Activated CD8-positive, alpha-beta T cell treated with anti-CD3 and anti-CD28 coated beads, Interleukin-2, amount 10 ng/mL, durations not matched to agents 7 days and 5 days (primary cell): ENCODE measurements at regions not wholly inside any gene's neighbourhood (a gene's known extent, or its start where the extent isn't known, plus 50 kb on each side); places are given as distances from the start of the nearest gene placed in this dataset.

ENCODE experiments used
- ATAC-seq: fragments of 150-1000 bp; cut with Tn5 transposase; one replicate; pipeline ENCODE4 v1.10.0; 2021; ENCODE audit warnings: moderate library complexity
- CTCF ChIA-PET: fragments of 350-600 bp; sonication (Branson Sonifier 250); formaldehyde crosslinking; loops from one replicate; lab custom pipeline; 2021; ENCODE audit warnings: antibody characterized with exemption; lab: Charles Lee
- POLR2A ChIA-PET: fragments of 350-600 bp; sonication (Branson Sonifier 250); formaldehyde crosslinking; loops from one replicate; lab custom pipeline; 2021; ENCODE audit warnings: antibody characterized with exemption; lab: Charles Lee
- DNase-seq: peaks from one replicate; pipeline ENCODE4 v3.0.0-alpha.2; 2020
- H3K27ac Mint-ChIP-seq: one replicate; pipeline ENCODE4 v1.8.0; 2021; ENCODE audit warnings: mild to moderate bottlenecking, mixed read lengths
- H3K27me3 Mint-ChIP-seq: one replicate; pipeline ENCODE4 v1.8.0; 2021; ENCODE audit warnings: low read depth, mixed read lengths
- H3K36me3 Mint-ChIP-seq: one replicate; pipeline ENCODE4 v1.8.0; 2021; ENCODE audit warnings: low read depth, mixed read lengths
- H3K4me1 Mint-ChIP-seq: one replicate; pipeline ENCODE4 v1.8.0; 2021; ENCODE audit warnings: low read depth, mixed read lengths
- H3K4me3 Mint-ChIP-seq: one replicate; pipeline ENCODE4 v1.8.0; 2021; ENCODE audit warnings: mild to moderate bottlenecking, mixed read lengths
- H3K9me3 Mint-ChIP-seq: one replicate; pipeline ENCODE4 v1.8.0; 2022; ENCODE audit warnings: mixed read lengths; ENCODE audit not compliant: insufficient read depth

DNA sequence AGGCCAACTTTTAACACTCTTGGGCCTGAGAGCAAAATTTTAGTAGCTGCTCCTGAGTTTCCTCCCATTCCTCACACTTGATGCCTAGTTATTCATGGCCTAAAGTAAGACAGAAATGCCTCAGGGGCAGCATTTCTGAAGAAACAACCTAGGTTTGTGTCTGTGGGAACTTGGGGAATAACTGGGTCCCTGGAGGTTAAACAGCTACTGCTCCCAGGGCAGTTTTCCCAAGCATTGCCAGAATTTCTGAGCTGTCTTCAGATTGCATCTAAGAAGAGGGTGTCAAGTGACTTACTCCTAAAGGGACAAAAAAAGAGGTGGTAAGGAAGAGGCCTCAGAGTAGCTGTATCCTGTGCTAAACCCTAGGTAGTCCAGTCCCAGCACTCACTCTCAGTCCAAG, 130.8 kb upstream of the ACSL4 start:
- ATAC-seq (no peak), DNase-seq (no peak)
- Mint-ChIP-seq H3K9me3 (no peaks in the 10 kb centered on the region), H3K4me3 (no peak overlapping the region), H3K36me3 (no peaks in the 10 kb centered on the region), H3K27me3 (no peaks in the 10 kb centered on the region), H3K27ac (no peak overlapping the region), H3K4me1 (no peaks in the 10 kb centered on the region)
- ChIA-PET CTCF (interaction anchor here (1.0 to 2.0 kb wide), 2 partner anchors 16 to 151 kb away, joined by 3 to 5 read pairs; no protein-coding TSS in a partner anchor), POLR2A (no interaction called here)

DNA sequence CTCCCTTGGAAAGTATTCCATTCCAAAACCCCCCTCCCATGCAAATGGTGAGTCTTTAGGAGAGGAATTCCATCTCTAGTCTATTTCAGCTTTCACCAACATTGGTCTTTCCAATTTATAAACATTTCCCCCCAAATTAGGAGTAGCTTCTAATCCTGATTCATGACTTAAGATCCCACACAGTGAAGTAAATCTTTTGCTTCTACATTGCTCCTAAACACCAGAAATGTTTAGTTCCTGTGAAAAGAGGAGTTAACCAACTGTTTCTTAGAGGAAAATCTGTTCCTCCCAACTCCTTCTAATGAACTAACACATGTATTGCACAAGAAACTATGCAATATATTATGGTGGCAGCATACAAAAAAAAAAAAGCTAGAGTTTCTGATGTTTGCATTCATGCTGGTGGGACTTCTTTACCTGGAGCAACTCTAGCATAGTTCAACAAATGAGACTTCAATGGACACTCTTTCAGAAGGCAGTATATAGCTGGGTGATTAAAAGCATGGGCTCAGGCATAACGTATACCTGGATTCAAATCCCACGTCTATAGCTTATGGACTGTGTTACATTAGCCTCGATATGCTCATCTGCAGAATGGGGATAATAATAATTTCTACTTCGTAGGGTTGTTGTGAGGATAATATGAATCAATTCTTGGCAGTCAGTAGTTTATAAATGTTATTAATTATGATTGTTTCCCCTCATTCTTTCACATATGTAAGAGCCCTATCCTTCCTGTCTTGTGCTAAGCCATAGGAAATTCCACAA, 131.6 kb upstream of the TMEM164 start:
- ATAC-seq (no peak), DNase-seq (no peak)
- no peaks in the 10 kb centered on the region for H3K4me1 Mint-ChIP-seq
- no peaks in the 10 kb centered on the region for H3K9me3 Mint-ChIP-seq
- peaks cover 2% of the 10 kb centered on the region for H3K27me3 Mint-ChIP-seq
- no peak overlapping the region for H3K4me3 Mint-ChIP-seq
- H3K36me3 Mint-ChIP-seq: no peaks in the 10 kb centered on the region
- H3K27ac Mint-ChIP-seq: no peak overlapping the region
- ChIA-PET POLR2A (no interaction called here), CTCF (interaction anchor here (1.0 to 2.2 kb wide), 3 partner anchors 15 to 386 kb away, joined by 4 to 10 read pairs (median 7); no protein-coding TSS in a partner anchor)

DNA sequence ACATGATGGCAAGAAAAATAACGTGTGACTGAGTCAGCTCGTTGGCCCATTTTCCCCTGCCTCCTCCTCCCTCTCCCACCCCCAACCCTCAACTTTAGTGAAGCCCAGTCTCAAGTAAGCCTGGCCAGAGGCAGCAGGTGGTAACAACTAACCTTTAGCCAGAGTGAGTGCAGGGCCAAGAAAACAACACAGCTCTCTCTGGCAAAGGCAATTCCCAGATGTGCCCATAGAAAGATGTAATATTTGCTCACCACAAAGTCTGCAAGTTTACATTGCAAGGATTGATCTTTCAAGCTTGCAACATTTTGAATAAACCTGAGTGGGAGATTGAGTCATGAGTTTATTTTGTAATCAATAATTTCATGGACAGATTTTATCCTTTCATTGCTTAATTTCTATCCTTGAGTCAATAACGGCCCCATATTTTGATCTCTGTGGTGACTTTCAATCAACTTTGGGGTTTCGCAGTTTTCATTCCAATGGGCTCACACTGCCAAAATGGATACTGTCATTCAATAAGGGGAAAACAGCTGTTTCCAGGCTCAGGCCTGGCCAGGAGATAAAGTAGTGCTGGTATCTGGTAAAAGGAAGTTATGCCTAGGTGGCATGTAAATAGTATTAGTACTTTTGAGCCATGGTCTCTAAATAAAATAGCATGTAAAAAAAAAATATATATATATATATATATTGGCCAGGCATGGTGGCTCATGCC, 130.7 kb upstream of the TMEM164 start:
- DNase-seq (no peak), ATAC-seq (no peak)
- Mint-ChIP-seq H3K36me3 (no peaks in the 10 kb centered on the region), H3K27ac (no peak overlapping the region), H3K27me3 (peaks cover 2% of the 10 kb centered on the region), H3K4me3 (no peak overlapping the region), H3K4me1 (no peaks in the 10 kb centered on the region), H3K9me3 (no peaks in the 10 kb centered on the region)
- ChIA-PET CTCF (interaction anchor here (1.0 to 2.2 kb wide), 3 partner anchors 15 to 387 kb away, joined by 4 to 10 read pairs (median 7); no protein-coding TSS in a partner anchor), POLR2A (no interaction called here)

DNA sequence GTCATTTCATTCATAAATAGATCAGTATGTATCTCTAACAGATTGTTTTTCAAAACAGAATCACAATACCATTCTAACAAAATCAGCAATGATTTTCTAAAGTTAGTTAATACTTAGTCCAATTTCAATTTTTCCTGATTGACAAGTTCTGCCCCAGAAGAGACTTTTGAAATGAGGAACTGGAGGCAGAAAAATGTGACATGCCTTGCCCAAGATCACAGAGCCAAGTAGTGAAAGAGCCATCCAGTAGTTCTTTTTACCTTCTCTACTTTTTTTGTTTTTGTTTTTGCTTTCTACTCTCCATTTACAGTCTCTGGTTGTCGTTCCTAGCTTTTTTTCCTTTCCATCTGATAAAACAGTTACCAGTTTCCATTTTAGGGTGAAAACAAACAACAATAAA, 129.3 kb upstream of the TMEM164 start:
- Mint-ChIP-seq H3K4me1 (no peaks in the 10 kb centered on the region), H3K4me3 (no peak overlapping the region), H3K36me3 (no peaks in the 10 kb centered on the region), H3K27me3 (peaks cover 4% of the 10 kb centered on the region), H3K27ac (no peak overlapping the region), H3K9me3 (no peaks in the 10 kb centered on the region)
- CTCF ChIA-PET: no interaction called here
- POLR2A ChIA-PET: no interaction called here
- DNase-seq: no peak
- no peak for ATAC-seq

- Mint-ChIP-seq H3K9me3 (no peaks in the 10 kb centered on the region), H3K4me3 (no peak overlapping the region), H3K27ac (no peak overlapping the region), H3K36me3 (no peaks in the 10 kb centered on the region), H3K27me3 (peaks cover 7% of the 10 kb centered on the region), H3K4me1 (no peaks in the 10 kb centered on the region)
- ATAC-seq (no peak), DNase-seq (no peak)
- ChIA-PET POLR2A (no interaction called here), CTCF (no interaction called here)
These were observed 128.9 kb upstream of the TMEM164 start for GRCh38 chrX:109873983-109874382.

- ChIA-PET CTCF (interaction anchor here (1.7 kb wide), 1 partner anchor 16 kb away, joined by 5 read pairs; no protein-coding TSS in a partner anchor), POLR2A (no interaction called here)
- Mint-ChIP-seq H3K27me3 (peaks cover 9% of the 10 kb centered on the region), H3K4me3 (no peak overlapping the region), H3K4me1 (no peaks in the 10 kb centered on the region), H3K36me3 (no peaks in the 10 kb centered on the region), H3K27ac (no peak overlapping the region), H3K9me3 (no peaks in the 10 kb centered on the region)
- DNase-seq (no peak), ATAC-seq (no peak)
These were observed 128.4 kb upstream of the TMEM164 start for GRCh38 chrX:109874548-109874947.

DNA sequence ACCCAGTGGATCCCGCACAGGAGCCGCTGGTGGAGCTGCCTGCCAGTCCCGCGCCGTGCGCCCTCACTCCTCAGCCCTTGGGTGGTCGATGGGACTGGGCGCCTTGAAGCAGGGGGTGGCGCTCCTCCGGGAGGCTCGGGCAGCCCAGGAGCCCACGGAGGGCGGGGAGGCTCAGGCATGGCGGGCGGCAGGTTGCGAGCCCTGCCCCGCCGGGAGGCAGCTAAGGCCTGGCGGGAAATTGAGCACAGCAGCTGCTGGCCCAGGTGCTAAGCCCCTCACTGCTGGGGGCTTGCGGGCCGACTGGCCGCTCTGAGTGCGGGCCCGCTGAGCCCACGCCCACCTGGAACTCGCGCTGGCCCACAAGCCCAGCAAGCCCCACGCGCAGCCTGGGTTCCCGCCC, 127.1 kb upstream of the TMEM164 start:
- no peak for ATAC-seq
- DNase-seq: no peak
- ChIA-PET POLR2A (no interaction called here), CTCF (interaction anchor here (1.0 to 1.7 kb wide), 2 partner anchors 15 to 19 kb away, joined by 4 to 5 read pairs; no protein-coding TSS in a partner anchor)
- no peaks in the 10 kb centered on the region for H3K9me3 Mint-ChIP-seq
- peaks cover 11% of the 10 kb centered on the region for H3K27me3 Mint-ChIP-seq
- no peak overlapping the region for H3K4me3 Mint-ChIP-seq
- no peaks in the 10 kb centered on the region for H3K36me3 Mint-ChIP-seq
- no peaks in the 10 kb centered on the region for H3K4me1 Mint-ChIP-seq
- no peak overlapping the region for H3K27ac Mint-ChIP-seq

DNA sequence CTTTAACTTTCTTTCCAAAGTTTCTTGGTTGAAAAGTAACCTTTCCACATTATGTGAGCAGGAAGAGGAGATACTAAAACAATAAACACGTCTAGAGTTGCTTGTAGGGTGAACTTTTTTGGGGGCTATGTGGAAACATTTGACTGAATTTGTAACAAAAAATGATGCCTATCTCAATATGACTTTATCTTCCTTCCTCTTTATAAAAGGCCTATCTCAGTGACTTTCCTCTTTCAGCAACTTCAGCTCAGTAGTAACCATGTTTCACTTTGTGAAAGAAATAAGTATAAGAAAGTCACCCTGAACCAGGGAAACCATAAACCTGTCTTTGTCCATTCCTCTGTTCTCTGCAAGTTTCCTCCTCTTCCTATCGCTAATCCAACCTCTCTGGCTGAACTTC, 124.7 kb upstream of the TMEM164 start:
- no peak for DNase-seq
- Mint-ChIP-seq H3K27ac (no peak overlapping the region), H3K27me3 (peaks cover 11% of the 10 kb centered on the region), H3K9me3 (no peaks in the 10 kb centered on the region), H3K36me3 (no peaks in the 10 kb centered on the region), H3K4me3 (no peak overlapping the region), H3K4me1 (no peaks in the 10 kb centered on the region)
- ChIA-PET CTCF (interaction anchor here (1.4 to 3.1 kb wide), 2 partner anchors 13 to 21 kb away, joined by 5 to 11 read pairs; no protein-coding TSS in a partner anchor), POLR2A (no interaction called here)
- ATAC-seq: no peak

DNA sequence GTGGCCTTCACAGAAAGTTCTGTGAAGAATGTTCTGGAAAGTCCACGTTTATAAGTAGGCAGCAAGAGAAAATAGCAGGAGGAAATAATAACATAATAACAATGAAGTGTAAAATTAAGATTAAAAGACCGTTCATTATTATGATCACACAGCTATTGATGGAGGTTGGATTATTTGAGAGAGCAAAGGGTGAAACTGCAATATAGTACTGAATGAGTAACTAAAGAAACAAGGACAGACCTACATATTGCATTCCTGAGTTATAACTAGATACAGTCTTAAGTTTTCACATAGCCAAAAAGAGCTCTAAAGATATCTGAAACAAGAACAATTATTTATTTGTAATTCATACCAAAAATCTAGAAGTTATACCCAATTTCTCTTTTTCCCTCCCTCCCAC, 122.9 kb upstream of the TMEM164 start:
- Mint-ChIP-seq H3K4me1 (no peaks in the 10 kb centered on the region), H3K9me3 (no peaks in the 10 kb centered on the region), H3K36me3 (no peaks in the 10 kb centered on the region), H3K27me3 (peaks cover 8% of the 10 kb centered on the region), H3K27ac (no peak overlapping the region), H3K4me3 (no peak overlapping the region)
- ChIA-PET CTCF (interaction anchor here (0.8 to 3.1 kb wide), 6 partner anchors 11 to 267 kb away, joined by 3 to 11 read pairs (median 3); no protein-coding TSS in a partner anchor), POLR2A (no interaction called here)
- no peak for DNase-seq
- ATAC-seq: no peak

GRCh38 chrX:109880629-109881028, 122.3 kb upstream of the TMEM164 start:
- DNase-seq: no peak
- ATAC-seq: no peak

DNA sequence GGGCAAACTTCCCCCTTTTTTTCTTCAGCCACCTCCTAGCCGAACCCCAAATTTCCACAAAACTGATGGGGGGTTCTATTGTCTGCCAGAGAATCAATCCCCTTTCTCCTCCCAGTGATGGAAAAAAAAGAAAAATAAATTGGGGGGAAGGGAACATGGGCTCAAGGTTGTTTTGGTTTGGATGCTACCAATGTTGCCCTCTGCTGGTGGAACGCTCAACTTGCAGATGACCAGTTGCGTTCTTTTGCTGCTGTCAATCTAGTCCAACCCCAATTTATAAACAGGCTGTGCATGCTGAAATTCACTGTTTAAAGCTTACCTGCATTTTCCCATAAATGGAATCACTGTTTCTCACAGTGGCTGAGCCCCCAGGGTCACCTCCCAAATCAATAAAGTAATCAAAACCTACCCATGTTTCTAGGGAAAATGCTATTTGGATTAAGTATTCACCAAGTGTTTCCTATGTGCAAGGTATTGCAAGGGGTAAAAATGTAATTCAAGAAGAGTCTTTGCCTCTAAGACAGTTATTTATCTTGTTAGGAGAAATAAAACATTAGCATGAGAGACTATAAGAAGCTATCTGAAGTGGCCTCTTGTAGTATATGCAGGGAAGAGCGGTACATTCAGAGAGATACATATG, 116.7 kb upstream of the TMEM164 start:
- H3K27ac Mint-ChIP-seq: no peak overlapping the region
- no peaks in the 10 kb centered on the region for H3K27me3 Mint-ChIP-seq
- H3K36me3 Mint-ChIP-seq: no peaks in the 10 kb centered on the region
- H3K4me3 Mint-ChIP-seq: no peak overlapping the region
- ChIA-PET POLR2A (no interaction called here), CTCF (interaction anchor here (1.2 to 2.9 kb wide), 2 partner anchors 29 to 174 kb away, joined by 5 to 25 read pairs; no protein-coding TSS in a partner anchor)
- ATAC-seq (no peak), DNase-seq (peak; percentile 41)
- no peaks in the 10 kb centered on the region for H3K4me1 Mint-ChIP-seq
- H3K9me3 Mint-ChIP-seq: no peaks in the 10 kb centered on the region

More at GRCh38 chrX:109880629-109881028, 122.3 kb upstream of the TMEM164 start:
- Mint-ChIP-seq H3K9me3 (no peaks in the 10 kb centered on the region), H3K4me3 (no peak overlapping the region), H3K36me3 (no peaks in the 10 kb centered on the region), H3K27me3 (peaks cover 8% of the 10 kb centered on the region), H3K4me1 (no peaks in the 10 kb centered on the region), H3K27ac (no peak overlapping the region)
- POLR2A ChIA-PET: no interaction called here
- CTCF ChIA-PET: interaction anchor here (0.8 to 3.1 kb wide), 6 partner anchors 11 to 266 kb away, joined by 3 to 11 read pairs (median 3); no protein-coding TSS in a partner anchor
